ENCODE measurements at regions not wholly inside any gene's neighbourhood (a gene's known extent, or its start where the extent isn't known, plus 50 kb on each side); places are given as distances from the start of the nearest gene placed in this dataset.

- no peak overlapping the region for H2AFZ ChIP-seq (ENCODE audit: low read depth, low read length)
- no peak overlapping the region for H3K9ac ChIP-seq (ENCODE audit: low read length)
- DNase-seq (ENCODE audit: low read depth) (peak; percentile 74), FAIRE-seq (no peak)
- no peak overlapping the region for H3K27ac ChIP-seq (ENCODE audit: low read depth, low read length)
- Mint-ChIP-seq H3K27me3 (ENCODE audit: low read depth, unreplicated experiment) (peaks cover 2% of the 10 kb centered on the region), H3K4me3 (ENCODE audit: unreplicated experiment) (no peak overlapping the region), H3K27ac (ENCODE audit: unreplicated experiment) (no peak overlapping the region), H3K9me3 (ENCODE audit: unreplicated experiment) (no peaks in the 10 kb centered on the region), H3K36me3 (ENCODE audit: low read depth, unreplicated experiment) (no peaks in the 10 kb centered on the region), H3K4me1 (ENCODE audit: low read depth, unreplicated experiment) (peaks cover 13% of the 10 kb centered on the region)
- H4K20me1 ChIP-seq (ENCODE audit: insufficient read depth, low read length), result no peaks in the 10 kb centered on the region
- H3K27me3 ChIP-seq (ENCODE audit: insufficient read depth, low read length), result no peaks in the 10 kb centered on the region
- no peak overlapping the region for H3K4me2 ChIP-seq (ENCODE audit: low read length)
- H3K9me3 ChIP-seq (ENCODE audit: insufficient read depth, low read depth, low read length), result no peaks in the 10 kb centered on the region
- no peak for TF ChIP-seq EZH2 (IDR thresholded peaks at IDR 0.05; ENCODE audit: insufficient read depth, low read length)
- TF ChIP-seq, protein P1, sequence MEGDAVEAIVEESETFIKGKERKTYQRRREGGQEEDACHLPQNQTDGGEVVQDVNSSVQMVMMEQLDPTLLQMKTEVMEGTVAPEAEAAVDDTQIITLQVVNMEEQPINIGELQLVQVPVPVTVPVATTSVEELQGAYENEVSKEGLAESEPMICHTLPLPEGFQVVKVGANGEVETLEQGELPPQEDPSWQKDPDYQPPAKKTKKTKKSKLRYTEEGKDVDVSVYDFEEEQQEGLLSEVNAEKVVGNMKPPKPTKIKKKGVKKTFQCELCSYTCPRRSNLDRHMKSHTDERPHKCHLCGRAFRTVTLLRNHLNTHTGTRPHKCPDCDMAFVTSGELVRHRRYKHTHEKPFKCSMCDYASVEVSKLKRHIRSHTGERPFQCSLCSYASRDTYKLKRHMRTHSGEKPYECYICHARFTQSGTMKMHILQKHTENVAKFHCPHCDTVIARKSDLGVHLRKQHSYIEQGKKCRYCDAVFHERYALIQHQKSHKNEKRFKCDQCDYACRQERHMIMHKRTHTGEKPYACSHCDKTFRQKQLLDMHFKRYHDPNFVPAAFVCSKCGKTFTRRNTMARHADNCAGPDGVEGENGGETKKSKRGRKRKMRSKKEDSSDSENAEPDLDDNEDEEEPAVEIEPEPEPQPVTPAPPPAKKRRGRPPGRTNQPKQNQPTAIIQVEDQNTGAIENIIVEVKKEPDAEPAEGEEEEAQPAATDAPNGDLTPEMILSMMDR (IDR thresholded peaks at IDR 0.05; ENCODE audit: insufficient read depth, low read depth, low read length), result no peak
- no peaks in the 10 kb centered on the region for H3K79me2 ChIP-seq (ENCODE audit: insufficient read depth, low read length)
- H3K36me3 ChIP-seq (ENCODE audit: insufficient read depth, low read length), result no peaks in the 10 kb centered on the region
- H3K4me3 ChIP-seq (ENCODE audit: insufficient read depth, low read depth, low read length), result no peak overlapping the region
- peaks cover 19% of the 10 kb centered on the region for H3K4me1 ChIP-seq (ENCODE audit: insufficient read depth, low read length)
Measured at GRCh38 chr5:98635656-98636055, 137.8 kb upstream of the RGMB start.

DNA sequence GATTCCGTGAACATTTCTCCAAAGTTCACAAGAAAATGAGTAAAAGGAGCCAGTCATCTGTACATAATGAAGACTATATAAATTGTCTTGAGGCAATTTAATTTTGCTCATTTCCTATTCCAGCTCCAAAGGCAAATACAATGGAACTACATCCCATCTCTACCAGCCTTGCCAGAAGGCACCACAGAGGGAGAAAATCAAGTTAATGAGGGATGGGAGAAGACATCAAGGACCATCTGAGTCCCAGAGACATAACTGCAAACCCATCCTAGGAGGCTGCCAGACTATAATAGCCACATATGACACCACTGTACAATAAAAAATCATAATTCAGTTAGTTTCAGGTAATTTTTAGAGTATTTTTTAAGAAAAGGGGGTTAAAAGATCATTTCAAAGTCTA, 136.3 kb upstream of the RGMB start:
- Mint-ChIP-seq H3K27ac (ENCODE audit: unreplicated experiment) (no peak overlapping the region), H3K36me3 (ENCODE audit: low read depth, unreplicated experiment) (no peaks in the 10 kb centered on the region), H3K4me1 (ENCODE audit: low read depth, unreplicated experiment) (peaks cover 3% of the 10 kb centered on the region), H3K9me3 (ENCODE audit: unreplicated experiment) (no peaks in the 10 kb centered on the region), H3K4me3 (ENCODE audit: unreplicated experiment) (no peak overlapping the region), H3K27me3 (ENCODE audit: low read depth, unreplicated experiment) (peaks cover 2% of the 10 kb centered on the region)
- Histone ChIP-seq H3K79me2 (ENCODE audit: insufficient read depth, low read length) (no peaks in the 10 kb centered on the region), H3K27me3 (ENCODE audit: insufficient read depth, low read length) (no peaks in the 10 kb centered on the region), H2AFZ (ENCODE audit: low read depth, low read length) (no peak overlapping the region), H3K4me1 (ENCODE audit: insufficient read depth, low read length) (peaks cover 11% of the 10 kb centered on the region), H3K36me3 (ENCODE audit: insufficient read depth, low read length) (no peaks in the 10 kb centered on the region), H3K9me3 (ENCODE audit: insufficient read depth, low read depth, low read length) (no peaks in the 10 kb centered on the region), H3K9ac (ENCODE audit: low read length) (no peak overlapping the region), H3K4me2 (ENCODE audit: low read length) (no peak overlapping the region), H3K4me3 (ENCODE audit: insufficient read depth, low read depth, low read length) (no peak overlapping the region), H3K27ac (ENCODE audit: low read depth, low read length) (no peak overlapping the region), H4K20me1 (ENCODE audit: insufficient read depth, low read length) (no peaks in the 10 kb centered on the region)
- TF ChIP-seq EZH2 (IDR thresholded peaks at IDR 0.05; ENCODE audit: insufficient read depth, low read length), result no peak
- TF ChIP-seq, protein P1 (IDR thresholded peaks at IDR 0.05; ENCODE audit: insufficient read depth, low read depth, low read length), result no peak
- FAIRE-seq (no peak), DNase-seq (ENCODE audit: low read depth) (no peak)

- no peak overlapping the region for H3K4me3 Mint-ChIP-seq (ENCODE audit: unreplicated experiment)
- Histone ChIP-seq H3K36me3 (ENCODE audit: insufficient read depth, low read length) (no peaks in the 10 kb centered on the region), H3K4me1 (ENCODE audit: insufficient read depth, low read length) (peaks cover 10% of the 10 kb centered on the region), H4K20me1 (ENCODE audit: insufficient read depth, low read length) (no peaks in the 10 kb centered on the region), H3K4me3 (ENCODE audit: insufficient read depth, low read depth, low read length) (no peak overlapping the region), H3K4me2 (ENCODE audit: low read length) (no peak overlapping the region), H3K79me2 (ENCODE audit: insufficient read depth, low read length) (no peaks in the 10 kb centered on the region), H3K9me3 (ENCODE audit: insufficient read depth, low read depth, low read length) (no peaks in the 10 kb centered on the region), H3K27ac (ENCODE audit: low read depth, low read length) (no peak overlapping the region), H2AFZ (ENCODE audit: low read depth, low read length) (no peak overlapping the region), H3K9ac (ENCODE audit: low read length) (no peak overlapping the region), H3K27me3 (ENCODE audit: insufficient read depth, low read length) (no peaks in the 10 kb centered on the region)
- no peak overlapping the region for H3K27ac Mint-ChIP-seq (ENCODE audit: unreplicated experiment)
- peaks cover 2% of the 10 kb centered on the region for H3K27me3 Mint-ChIP-seq (ENCODE audit: low read depth, unreplicated experiment)
- TF ChIP-seq, protein P1 (IDR thresholded peaks at IDR 0.05; ENCODE audit: insufficient read depth, low read depth, low read length), result no peak
- no peak for TF ChIP-seq EZH2 (IDR thresholded peaks at IDR 0.05; ENCODE audit: insufficient read depth, low read length)
- H3K36me3 Mint-ChIP-seq (ENCODE audit: low read depth, unreplicated experiment), result no peaks in the 10 kb centered on the region
- H3K4me1 Mint-ChIP-seq (ENCODE audit: low read depth, unreplicated experiment), result peaks cover 3% of the 10 kb centered on the region
- DNase-seq (ENCODE audit: low read depth) (no peak), FAIRE-seq (no peak)
- H3K9me3 Mint-ChIP-seq (ENCODE audit: unreplicated experiment), result no peaks in the 10 kb centered on the region
Measured at GRCh38 chr5:98637557-98637956, 135.9 kb upstream of the RGMB start.
